Lung (tissue), 11 donors: ENCODE measurements at regions not wholly inside any gene's neighbourhood (a gene's known extent, or its start where the extent isn't known, plus 50 kb on each side); places are given as distances from the start of the nearest gene placed in this dataset.

Source experiments
- ATAC-seq: fragments of 200-7000 bp; cut with Tn5 transposase; one replicate; pipeline ENCODE4 v1.9.1; 2020; ENCODE audit warnings: moderate number of reproducible peaks; ENCODE audit not compliant: insufficient read depth, low FRiP score
- DNase-seq, 3 donors: peaks; one replicate each; pipeline ENCODE4 v3.0.0-alpha.2; 2013 to 2017
- H3K27ac ChIP-seq, 2 donors: one replicate each; pipeline ENCODE4 v1.5.1; 2013; ENCODE audit warnings: mild to moderate bottlenecking in 2 of 2, moderate library complexity in 2 of 2, control low read depth in 1 of 2, inconsistent platforms in 1 of 2, low read depth in 1 of 2, low read length in 1 of 2
- H3K27me3 ChIP-seq, 3 donors: one replicate each; pipeline ENCODE4 v1.5.1; 2013; ENCODE audit warnings: low read length in 2 of 3; ENCODE audit not compliant: control insufficient read depth in 3 of 3, insufficient read depth in 3 of 3
- H3K36me3 ChIP-seq, 4 donors: one replicate each; pipeline ENCODE4 v1.5.1; 2013; ENCODE audit warnings: low read length in 4 of 4, mild to moderate bottlenecking in 1 of 4, moderate library complexity in 1 of 4; ENCODE audit not compliant: control insufficient read depth in 4 of 4, insufficient read depth in 4 of 4
- H3K4me1 ChIP-seq, 5 donors: one replicate each; pipeline ENCODE4 v1.5.1; 2013; ENCODE audit warnings: low read length in 5 of 5, mild to moderate bottlenecking in 2 of 5, moderate library complexity in 1 of 5; ENCODE audit not compliant: control insufficient read depth in 5 of 5, insufficient read depth in 5 of 5
- H3K4me3 ChIP-seq: one replicate; pipeline ENCODE4 v1.5.1; 2013; ENCODE audit warnings: mild to moderate bottlenecking, control low read depth, moderate library complexity
- H3K9ac ChIP-seq, 2 donors: one replicate each; pipeline ENCODE4 v1.5.1; 2013; ENCODE audit warnings: low read length in 2 of 2, control low read depth in 1 of 2; ENCODE audit not compliant: insufficient read depth in 1 of 2
- H3K9me3 ChIP-seq, 4 donors: one replicate each; pipeline ENCODE4 v1.5.1; 2013; ENCODE audit warnings: low read length in 3 of 4, mild to moderate bottlenecking in 1 of 4, moderate library complexity in 1 of 4; ENCODE audit not compliant: control insufficient read depth in 4 of 4, insufficient read depth in 3 of 4
- WGBS, 2 donors: extraction: QIAGEN DNeasy Blood & Tissue Kit; methylation state at CpG; one replicate each; pipeline ENCODE4 v1.1.7; 2013; 5-methylcytosine and 5-hydroxymethylcytosine counted together
- TF ChIP-seq, protein P1 (sequence below): IDR thresholded peaks from 2 replicates; pipeline ENCODE4 v1.5.1; 2012; ENCODE audit warnings: mild to moderate bottlenecking; ENCODE audit errors: control extremely low read depth, extremely low read depth
- donor health status: control.
- donor health status: control.
- donor health status: Bipolar disorder and iron deficiency.
- donor health status: healthy.
- donor health status: DM: yes; HTN: yes; CAD: no.

DNA sequence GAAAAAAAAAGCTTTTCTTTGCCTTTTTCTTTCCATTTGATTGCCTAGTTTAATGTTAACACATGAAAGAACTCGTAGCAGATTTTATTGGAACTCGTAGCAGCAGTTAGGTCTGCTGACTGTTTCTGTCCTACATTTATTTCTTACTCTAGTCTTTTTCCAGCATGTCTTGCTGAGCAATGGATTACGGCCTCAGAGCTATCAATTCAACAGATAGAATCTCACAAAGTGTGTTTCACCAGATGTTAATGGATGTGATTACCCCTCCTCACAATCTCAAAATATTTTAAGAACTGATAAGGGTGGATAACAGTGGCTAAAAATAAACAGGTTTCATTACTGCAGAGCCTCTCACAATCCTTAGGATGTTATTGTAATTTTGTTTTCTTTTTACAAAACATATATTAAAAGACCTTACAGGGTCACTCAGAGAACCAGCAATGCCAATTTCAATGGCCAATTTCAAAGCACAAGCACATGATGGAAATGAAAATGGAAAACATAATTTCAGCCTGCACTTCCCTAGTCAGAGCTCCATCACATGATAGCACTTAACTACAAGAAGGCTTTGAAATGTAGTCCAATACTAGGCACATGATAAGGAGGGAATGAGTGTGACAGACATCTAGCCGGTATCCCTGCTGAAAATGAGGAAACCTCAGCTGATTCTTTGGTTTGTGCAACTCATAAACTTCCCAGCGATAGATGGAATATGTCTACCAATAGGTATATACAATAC is 838.1 kb upstream of the SEMA6D start:
- DNase-seq (no peak), ATAC-seq (no peak)
- WGBS, 2 donors = 38 to 45% methylated on average over 5 of the region's 5 CpGs
- H3K4me1 ChIP-seq = no peaks in the 10 kb centered on the region
- H3K4me3 ChIP-seq = no peak overlapping the region
- TF ChIP-seq, protein P1, sequence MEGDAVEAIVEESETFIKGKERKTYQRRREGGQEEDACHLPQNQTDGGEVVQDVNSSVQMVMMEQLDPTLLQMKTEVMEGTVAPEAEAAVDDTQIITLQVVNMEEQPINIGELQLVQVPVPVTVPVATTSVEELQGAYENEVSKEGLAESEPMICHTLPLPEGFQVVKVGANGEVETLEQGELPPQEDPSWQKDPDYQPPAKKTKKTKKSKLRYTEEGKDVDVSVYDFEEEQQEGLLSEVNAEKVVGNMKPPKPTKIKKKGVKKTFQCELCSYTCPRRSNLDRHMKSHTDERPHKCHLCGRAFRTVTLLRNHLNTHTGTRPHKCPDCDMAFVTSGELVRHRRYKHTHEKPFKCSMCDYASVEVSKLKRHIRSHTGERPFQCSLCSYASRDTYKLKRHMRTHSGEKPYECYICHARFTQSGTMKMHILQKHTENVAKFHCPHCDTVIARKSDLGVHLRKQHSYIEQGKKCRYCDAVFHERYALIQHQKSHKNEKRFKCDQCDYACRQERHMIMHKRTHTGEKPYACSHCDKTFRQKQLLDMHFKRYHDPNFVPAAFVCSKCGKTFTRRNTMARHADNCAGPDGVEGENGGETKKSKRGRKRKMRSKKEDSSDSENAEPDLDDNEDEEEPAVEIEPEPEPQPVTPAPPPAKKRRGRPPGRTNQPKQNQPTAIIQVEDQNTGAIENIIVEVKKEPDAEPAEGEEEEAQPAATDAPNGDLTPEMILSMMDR = no peak
- no peaks in the 10 kb centered on the region for H3K9me3 ChIP-seq
- H3K36me3 ChIP-seq = no peaks in the 10 kb centered on the region
- H3K27me3 ChIP-seq = no peaks in the 10 kb centered on the region
- H3K27ac ChIP-seq = no peak overlapping the region
- H3K9ac ChIP-seq = no peak overlapping the region

DNA sequence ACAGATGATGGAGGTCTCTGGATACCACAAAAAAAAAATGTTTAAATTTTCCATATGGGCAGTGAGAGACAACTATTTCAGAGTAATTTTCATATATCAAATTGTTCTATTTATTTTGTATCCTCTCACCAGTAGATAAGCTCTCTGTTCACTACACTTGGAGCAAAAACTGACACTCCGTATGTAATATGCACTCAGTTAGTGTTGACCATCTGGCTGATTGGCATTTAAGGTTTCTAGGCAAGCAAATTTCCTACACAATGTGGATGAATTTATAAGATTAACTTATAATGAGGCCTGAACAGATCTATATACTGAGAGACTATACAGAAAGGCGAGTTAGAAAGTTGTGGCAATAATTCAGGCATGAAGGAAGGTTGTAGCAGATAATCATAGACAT is 836.5 kb upstream of the SEMA6D start:
- 72 to 74% methylated on average over 2 of the region's 2 CpGs for WGBS, 2 donors
- H3K9me3 ChIP-seq = no peaks in the 10 kb centered on the region
- ATAC-seq = no peak

DNA sequence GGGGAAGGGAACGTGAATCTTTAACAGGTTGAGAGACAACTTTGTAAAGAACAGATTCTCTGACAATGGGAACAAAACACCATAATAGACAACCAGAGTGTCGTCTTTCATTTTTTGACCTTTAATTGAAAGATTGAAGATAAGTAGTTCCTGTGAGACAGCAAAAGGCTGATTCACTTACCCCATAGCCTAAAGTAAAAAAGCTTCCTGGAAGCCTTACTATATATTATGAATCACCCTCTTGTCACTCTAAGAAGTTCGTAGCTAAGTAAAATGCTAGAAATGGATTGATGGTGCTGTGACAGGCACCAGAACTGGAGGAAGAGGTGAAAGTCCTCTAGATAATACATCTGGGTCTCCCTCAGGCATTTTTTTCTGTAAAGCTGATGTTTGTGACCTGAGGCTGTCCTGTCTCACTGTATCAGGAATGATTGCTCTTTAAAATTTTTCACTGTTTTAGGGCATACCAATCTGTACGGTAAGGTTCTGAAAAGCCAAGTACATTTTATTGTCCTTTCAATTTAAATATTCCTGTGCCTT is 824.6 kb upstream of the SEMA6D start:
- DNase-seq = no peak
- no peak overlapping the region for H3K27ac ChIP-seq
- TF ChIP-seq, protein P1 = no peak
- H3K9ac ChIP-seq = no peak overlapping the region
- no peak overlapping the region for H3K4me3 ChIP-seq
- H3K9me3 ChIP-seq = peaks cover 0 to 6% (median 0%) of the 10 kb centered on the region in 4 donors
- ATAC-seq = no peak
- WGBS, 2 donors = 62 to 64% methylated on average over 4 of the region's 4 CpGs
- H3K27me3 ChIP-seq = no peaks in the 10 kb centered on the region
- H3K36me3 ChIP-seq = no peaks in the 10 kb centered on the region
- H3K4me1 ChIP-seq = no peaks in the 10 kb centered on the region

More for the DNA sequence above, 836.5 kb upstream of the SEMA6D start:
- H3K4me1 ChIP-seq = no peaks in the 10 kb centered on the region
- no peaks in the 10 kb centered on the region for H3K27me3 ChIP-seq
- TF ChIP-seq, protein P1 = no peak
- no peaks in the 10 kb centered on the region for H3K36me3 ChIP-seq
- H3K9ac ChIP-seq = no peak overlapping the region
- no peak overlapping the region for H3K4me3 ChIP-seq
- no peak for DNase-seq
- no peak overlapping the region for H3K27ac ChIP-seq

DNA sequence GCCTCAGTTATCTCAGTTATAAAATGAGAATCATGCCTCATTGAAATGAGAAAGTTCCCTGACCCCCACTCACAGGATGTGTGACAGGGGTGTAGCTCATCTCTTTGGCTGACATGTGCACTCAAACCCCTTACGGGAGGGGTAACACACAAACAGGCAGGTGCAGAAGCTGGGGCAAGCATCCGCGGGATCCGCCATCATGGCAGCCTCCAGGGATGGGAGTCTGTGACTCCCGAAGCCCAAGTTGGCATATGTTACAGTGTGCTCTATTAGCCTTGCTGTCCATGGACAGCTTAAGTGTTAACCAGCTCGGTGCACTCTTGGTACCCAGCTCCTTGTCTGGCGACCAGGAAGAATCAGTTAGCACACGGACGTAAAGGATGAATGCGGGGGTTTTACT is 822.7 kb upstream of the SEMA6D start:
- WGBS, 2 donors = 92 to 95% methylated on average over 10 of the region's 10 CpGs

More for the DNA sequence above, 822.7 kb upstream of the SEMA6D start:
- TF ChIP-seq, protein P1 = no peak
- Histone ChIP-seq H3K9ac (no peak overlapping the region), H3K4me1 (no peaks in the 10 kb centered on the region), H3K36me3 (no peaks in the 10 kb centered on the region), H3K4me3 (no peak overlapping the region), H3K27me3 (no peaks in the 10 kb centered on the region), H3K9me3 (peaks cover 0 to 6% (median 0%) of the 10 kb centered on the region in 4 donors), H3K27ac (no peak overlapping the region)
- no peak for DNase-seq
- no peak for ATAC-seq
